GM23338 (cell line): ENCODE measurements at regions not wholly inside any gene's neighbourhood (a gene's known extent, or its start where the extent isn't known, plus 50 kb on each side); places are given as distances from the start of the nearest gene placed in this dataset.

Source experiments
- EZH2 ChIP-seq: fragments of 200-600 bp; sonication (generic); IDR thresholded peaks from one replicate; pipeline ENCODE4 v1.8.0; 2017; ENCODE audit warnings: antibody characterized with exemption, mild to moderate bottlenecking, low read depth; ENCODE audit not compliant: unreplicated experiment
- POLR2AphosphoS5 ChIP-seq: IDR thresholded peaks from 2 replicates; pipeline ENCODE4 v1.6.1; 2016; ENCODE audit warnings: antibody characterized with exemption, low read depth
- TF ChIP-seq, protein P1 (sequence below), 2 experiments: fragments of 200-600 bp in 1 of 2; sonication (generic) in 1 of 2; conservative IDR thresholded peaks; 2 replicates each; pipeline versions ENCODE4 v1.5.1 to v1.6.1; 2016 to 2017; ENCODE audit warnings: antibody characterized with exemption in 2 of 2, low read depth in 2 of 2, mild to moderate bottlenecking in 2 of 2, moderate library complexity in 1 of 2
- TF ChIP-seq, protein P2 (sequence below): IDR thresholded peaks from 2 replicates; pipeline ENCODE4 v1.6.1; 2016; ENCODE audit warnings: antibody characterized with exemption

DNA sequence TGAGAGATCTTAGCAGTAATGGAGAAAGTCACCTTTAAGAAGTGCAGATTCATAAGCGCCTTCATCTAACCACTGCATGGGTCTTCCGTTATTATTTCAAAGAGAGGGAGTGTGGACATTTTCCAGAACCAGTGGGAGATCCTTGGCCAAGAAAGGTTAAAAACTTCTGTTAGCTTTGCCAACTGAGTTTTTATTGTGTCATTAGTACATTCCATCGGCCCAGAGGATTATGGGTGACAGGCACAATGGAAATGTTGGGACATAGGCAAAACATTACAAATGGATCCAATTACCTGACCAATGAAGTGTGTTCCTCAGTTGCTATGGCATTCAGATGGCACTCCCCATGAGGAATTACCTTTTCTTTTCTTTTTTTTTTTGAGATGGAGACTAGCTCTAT lies 115.5 kb downstream of the PPIAL4G start:
- TF ChIP-seq, protein P1, sequence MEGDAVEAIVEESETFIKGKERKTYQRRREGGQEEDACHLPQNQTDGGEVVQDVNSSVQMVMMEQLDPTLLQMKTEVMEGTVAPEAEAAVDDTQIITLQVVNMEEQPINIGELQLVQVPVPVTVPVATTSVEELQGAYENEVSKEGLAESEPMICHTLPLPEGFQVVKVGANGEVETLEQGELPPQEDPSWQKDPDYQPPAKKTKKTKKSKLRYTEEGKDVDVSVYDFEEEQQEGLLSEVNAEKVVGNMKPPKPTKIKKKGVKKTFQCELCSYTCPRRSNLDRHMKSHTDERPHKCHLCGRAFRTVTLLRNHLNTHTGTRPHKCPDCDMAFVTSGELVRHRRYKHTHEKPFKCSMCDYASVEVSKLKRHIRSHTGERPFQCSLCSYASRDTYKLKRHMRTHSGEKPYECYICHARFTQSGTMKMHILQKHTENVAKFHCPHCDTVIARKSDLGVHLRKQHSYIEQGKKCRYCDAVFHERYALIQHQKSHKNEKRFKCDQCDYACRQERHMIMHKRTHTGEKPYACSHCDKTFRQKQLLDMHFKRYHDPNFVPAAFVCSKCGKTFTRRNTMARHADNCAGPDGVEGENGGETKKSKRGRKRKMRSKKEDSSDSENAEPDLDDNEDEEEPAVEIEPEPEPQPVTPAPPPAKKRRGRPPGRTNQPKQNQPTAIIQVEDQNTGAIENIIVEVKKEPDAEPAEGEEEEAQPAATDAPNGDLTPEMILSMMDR (conservative IDR thresholded peaks at IDR 0.05; ENCODE audit: low read depth in 2 of 2): no peak
- TF ChIP-seq EZH2: no peak
- no peak for TF ChIP-seq POLR2AphosphoS5
- TF ChIP-seq, protein P2, sequence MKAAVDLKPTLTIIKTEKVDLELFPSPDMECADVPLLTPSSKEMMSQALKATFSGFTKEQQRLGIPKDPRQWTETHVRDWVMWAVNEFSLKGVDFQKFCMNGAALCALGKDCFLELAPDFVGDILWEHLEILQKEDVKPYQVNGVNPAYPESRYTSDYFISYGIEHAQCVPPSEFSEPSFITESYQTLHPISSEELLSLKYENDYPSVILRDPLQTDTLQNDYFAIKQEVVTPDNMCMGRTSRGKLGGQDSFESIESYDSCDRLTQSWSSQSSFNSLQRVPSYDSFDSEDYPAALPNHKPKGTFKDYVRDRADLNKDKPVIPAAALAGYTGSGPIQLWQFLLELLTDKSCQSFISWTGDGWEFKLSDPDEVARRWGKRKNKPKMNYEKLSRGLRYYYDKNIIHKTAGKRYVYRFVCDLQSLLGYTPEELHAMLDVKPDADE: no peak
